ENCODE measurements at regions not wholly inside any gene's neighbourhood (a gene's known extent, or its start where the extent isn't known, plus 50 kb on each side); places are given as distances from the start of the nearest gene placed in this dataset.
A peak's percentile ranks its signal among the peaks of the same experiment; 100 is the strongest.

DNA sequence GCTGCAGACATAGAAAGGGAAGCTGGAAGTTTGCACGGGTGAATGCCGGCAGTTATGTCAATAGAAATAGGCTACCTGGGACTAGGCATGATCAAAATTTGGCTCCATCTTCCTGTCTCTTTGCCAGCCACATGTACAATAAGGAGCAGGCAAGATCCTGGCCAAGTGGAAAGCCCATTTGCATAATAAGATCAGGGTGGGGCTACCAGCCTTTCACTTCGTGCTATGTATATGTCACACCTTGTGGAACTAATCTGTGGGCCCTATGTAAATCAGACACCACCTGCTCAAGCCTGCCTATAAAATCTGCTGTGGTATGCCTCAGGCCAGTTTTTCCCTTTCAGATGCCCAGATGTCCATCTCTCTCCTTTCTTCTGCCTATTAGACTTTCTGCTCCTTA, 79.3 kb upstream of the DRD2 start:
- DNase-seq (ENCODE audit: low read depth): no peak

GRCh38 chr11:113553915-113554314, 78.7 kb upstream of the DRD2 start:
- DNase-seq (ENCODE audit: low read depth): peak; percentile 64

GRCh38 chr11:113553235-113553634, 78.0 kb upstream of the DRD2 start:
- peak; percentile 98 for DNase-seq (ENCODE audit: low read depth)

- no peak for DNase-seq (ENCODE audit: low read depth)
Measured at GRCh38 chr11:113552271-113552670, 77.1 kb upstream of the DRD2 start.

GRCh38 chr11:113551645-113552044, 76.4 kb upstream of the DRD2 start:
- no peak for DNase-seq (ENCODE audit: low read depth)

DNA sequence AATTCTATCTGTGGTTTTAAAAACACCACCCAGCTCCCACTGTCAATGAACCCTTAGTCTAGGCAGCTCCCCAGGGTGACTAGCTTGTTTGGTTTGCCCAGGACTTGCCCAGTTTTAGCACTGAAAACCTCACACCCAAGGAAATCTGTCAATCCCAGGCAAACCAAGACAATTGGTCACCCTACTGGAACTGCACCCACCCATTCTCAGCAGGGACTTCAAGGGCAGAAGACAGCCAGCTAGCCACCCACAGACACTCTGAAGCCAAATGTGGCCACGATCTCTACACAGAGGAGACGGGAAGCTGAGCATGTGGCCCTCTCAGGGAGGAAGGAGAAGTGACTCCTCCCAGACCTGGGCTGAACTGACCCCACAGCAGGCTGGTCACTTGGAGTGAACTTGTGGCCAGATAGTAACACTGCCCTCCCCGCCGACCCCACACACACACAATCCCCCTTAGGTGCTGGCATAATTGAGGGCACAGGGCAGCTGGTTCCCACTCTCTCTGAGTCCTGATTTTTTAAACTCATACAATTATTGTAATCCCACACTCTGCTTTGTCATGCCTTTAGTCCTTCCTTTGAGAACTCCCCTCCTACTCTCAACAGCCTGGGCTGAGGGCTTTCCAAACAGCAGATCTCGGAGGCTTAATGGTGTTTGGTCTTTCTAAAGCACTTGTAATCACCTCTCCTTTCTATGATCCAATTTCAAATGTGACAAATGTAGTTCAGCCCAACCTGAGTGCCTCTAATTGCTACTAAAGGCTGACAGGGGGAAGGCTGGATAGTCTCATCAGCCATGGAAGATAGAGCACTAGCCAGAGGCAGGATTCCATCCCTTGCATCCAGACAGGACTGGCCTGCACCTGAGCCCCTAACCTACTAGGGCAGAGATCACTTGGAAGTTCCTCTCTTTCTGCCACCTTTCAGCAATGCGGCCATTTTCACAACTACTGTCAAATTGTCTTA, 74.7 kb upstream of the DRD2 start:
- peak; percentile 38 for DNase-seq (ENCODE audit: low read depth)

DNA sequence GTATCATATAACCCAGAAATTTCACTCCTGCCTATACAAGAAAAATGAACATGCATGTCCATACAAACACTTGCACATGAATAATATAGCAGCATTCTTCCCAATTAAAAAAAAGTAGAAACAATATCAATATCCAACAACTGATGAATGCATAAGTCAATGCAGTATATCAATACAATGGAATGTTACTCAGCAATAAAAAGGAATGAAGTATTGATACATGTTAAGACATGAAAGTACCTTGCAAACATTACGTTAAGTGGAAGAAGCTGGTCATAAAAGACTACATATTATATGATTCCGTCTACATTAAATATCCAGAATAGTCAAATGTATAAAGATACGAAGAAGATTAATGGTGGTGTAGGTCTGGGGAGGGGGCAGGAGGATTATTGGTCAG, 73.9 kb upstream of the DRD2 start:
- DNase-seq (ENCODE audit: low read depth): no peak

- no peak for DNase-seq (ENCODE audit: low read depth)
Measured at GRCh38 chr11:113547739-113548138, 72.5 kb upstream of the DRD2 start.

- DNase-seq (ENCODE audit: low read depth): peak; percentile 99
Measured at GRCh38 chr11:113546757-113547507, 71.7 kb upstream of the DRD2 start.

DNA sequence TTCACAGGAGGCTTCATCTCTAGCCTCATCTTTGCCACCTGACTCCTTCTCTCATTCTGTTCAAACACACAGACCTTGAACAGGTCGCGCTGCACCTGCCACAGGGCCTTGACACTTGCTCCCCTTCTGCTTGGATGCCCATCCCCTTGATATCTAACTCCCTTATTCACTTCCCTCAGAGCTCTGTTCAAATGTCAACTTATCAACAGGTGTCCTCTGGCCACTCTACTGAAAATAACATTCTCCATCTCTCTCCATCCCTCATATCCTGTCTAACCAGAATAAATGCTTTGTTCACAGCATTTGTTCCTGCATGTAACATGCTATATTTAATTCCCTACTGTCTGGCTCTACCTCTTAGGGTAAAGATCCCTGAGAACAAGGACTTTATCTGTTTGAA, 67.2 kb upstream of the DRD2 start:
- no peak for DNase-seq (ENCODE audit: low read depth)

GRCh38 chr11:113540416-113541330, 65.5 kb upstream of the DRD2 start:
- DNase-seq (ENCODE audit: low read depth): no peak

- DNase-seq (ENCODE audit: low read depth): no peak
Measured at GRCh38 chr11:113538451-113539412, 63.5 kb upstream of the DRD2 start.

DNA sequence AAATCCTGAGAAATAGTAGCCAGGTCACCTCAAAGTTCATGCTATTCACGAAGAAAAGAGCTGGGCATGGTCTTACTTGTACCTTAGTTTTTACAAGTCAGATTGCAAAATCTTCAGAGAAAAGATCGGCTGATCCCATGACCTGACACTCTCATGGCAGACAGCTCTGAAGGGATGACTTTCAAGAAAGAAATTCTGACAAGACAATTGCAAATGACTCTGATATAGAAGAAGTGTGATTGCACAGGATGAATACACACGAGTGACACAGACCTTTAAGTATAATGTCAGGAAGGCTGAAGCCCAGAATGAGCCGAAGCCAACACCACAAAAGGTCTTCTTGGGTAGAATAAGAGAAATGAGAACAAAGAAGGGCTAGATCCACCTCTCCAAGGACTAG, 59.4 kb upstream of the DRD2 start:
- no peak for DNase-seq (ENCODE audit: low read depth)

DNA sequence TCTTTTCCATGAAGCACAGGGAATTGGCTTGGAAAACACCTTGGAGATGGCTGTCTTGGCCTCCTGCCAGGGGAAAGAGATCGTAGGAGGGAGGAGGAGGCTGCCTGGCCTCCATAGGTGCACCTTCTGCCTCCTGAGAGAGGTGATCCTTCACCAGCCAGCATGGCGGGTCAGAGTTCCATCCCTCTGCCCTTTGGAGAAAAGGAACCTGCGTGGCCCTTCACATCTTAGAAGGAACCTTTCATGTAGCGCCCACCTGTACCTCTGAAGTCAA, 58.2 kb upstream of the DRD2 start:
- no peak for DNase-seq (ENCODE audit: low read depth)

DNA sequence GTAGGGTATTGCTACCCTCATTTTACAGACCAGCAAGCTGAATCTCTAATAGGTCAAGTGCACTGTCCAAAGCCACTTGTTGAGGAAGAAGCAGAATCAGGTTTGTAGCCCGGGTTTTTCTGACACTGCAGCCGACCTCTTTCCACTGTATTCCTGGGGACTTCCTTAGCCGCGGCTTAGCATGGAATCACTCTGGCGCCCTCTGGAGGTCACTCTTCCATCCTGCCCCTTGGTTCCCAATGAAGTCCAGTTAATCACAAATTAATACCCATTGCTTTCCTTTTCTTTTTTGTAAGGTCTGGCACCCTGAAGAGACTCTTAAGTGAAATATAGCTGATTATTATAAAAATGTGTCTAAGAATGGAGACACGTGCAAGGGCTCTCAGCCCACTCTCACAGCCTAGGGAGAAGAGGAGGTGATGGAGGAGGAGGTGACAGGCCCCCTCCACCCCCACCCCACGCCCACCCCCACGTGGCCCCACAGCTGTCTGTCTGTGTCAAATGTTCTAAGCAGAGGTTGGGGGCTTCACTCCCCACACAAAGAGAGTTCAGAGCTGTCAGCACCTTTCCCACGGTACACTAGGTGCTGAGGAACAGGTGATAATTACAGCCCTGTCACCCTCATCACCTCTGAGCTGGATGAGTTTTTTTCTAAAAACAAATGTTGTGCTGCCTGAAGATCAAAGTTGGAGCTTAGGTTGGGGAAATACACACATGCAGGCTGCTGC, 57.7 kb upstream of the DRD2 start:
- peak; percentile 65 for DNase-seq (ENCODE audit: low read depth)

DNA sequence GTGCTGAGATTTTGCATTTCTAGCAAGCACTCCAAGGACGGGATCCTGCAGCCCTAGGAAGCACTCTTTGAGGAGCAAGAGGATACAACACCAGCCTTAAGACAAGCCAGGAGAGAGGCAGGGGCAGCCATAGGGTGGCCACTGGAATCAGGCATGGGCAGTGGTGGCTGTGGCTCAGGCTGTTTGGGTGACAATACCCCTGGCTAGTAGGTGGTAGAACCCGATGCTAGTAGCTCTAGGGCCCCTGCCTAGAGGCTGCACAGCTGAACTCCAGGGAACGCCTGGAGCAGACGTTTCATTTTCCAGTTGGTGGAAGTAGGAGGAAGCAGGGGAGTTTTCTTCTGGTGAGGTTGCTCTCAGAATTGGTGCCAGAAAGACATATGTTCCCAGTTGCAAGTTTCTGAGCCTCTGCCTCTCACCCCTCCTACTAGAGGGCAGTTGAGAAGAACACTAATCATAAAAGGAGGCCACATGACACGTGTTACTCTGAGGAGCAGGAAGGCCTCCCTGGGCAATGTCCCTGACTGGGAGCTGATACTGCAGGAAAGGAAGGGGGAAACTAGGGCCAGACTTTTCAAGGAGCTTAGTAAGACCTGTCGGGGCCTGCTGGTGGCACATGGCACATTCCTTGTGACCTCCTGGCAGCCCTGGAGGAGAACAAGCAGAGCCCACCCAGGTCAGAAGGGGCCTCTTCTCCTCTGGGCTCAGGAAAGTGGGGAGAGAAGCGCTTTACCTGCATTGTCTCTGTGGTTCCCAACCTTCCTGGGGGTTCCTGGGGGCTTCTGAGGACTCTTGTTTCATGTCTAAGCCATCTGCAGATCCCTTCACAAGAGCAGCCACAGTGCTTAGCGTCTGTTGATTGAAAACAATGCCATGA, 56.6 kb upstream of the DRD2 start:
- no peak for DNase-seq (ENCODE audit: low read depth)

- DNase-seq (ENCODE audit: low read depth): no peak
Measured at GRCh38 chr11:113531083-113531482, 55.9 kb upstream of the DRD2 start.

- DNase-seq (ENCODE audit: low read depth): no peak
Measured at GRCh38 chr11:113529606-113530005, 54.4 kb upstream of the DRD2 start.

GRCh38 chr11:113528982-113529381, 53.8 kb upstream of the DRD2 start:
- peak; percentile 41 for DNase-seq (ENCODE audit: low read depth)

Measured in HT1080 (cell line).